ENCODE measurements at regions not wholly inside any gene's neighbourhood (a gene's known extent, or its start where the extent isn't known, plus 50 kb on each side); places are given as distances from the start of the nearest gene placed in this dataset.

GRCh38 chrX:94655180-94655579, 981.2 kb downstream of the FAM133A start (continued):
- TF ChIP-seq AR (CRISPR knock-in tag; IDR thresholded peaks at IDR 0.05): no peak
- no peak for TF ChIP-seq ZBTB21 (CRISPR knock-in tag; IDR thresholded peaks at IDR 0.05; ENCODE audit: borderline replicate concordance)
- TF ChIP-seq ATF3 (CRISPR knock-in tag; conservative IDR thresholded peaks at IDR 0.05): no peak

DNA sequence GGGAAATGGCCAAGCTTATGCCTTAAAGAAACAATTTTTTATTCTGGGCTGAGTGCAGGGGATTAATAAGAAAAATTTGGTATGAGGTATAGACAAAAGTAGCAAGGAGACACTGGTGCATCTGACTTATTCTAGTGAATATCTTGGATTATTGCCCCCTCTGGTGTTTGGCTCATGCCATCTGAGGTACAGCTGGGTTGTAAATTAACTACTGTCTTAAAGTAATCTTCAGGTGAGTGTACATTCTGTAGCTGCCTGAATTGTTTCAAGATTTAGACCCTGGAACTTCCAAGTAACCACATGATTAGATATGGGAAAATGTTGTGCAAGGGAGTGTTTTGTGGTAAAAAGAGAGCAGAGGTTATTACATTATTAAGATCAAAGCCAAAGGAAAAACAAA, 988.7 kb downstream of the FAM133A start:
- no peak for ATAC-seq
- Mint-ChIP-seq H3K4me1 (peaks cover 3% of the 10 kb centered on the region; the same call in 1 of the 2 replicates), H3K27ac (no peak overlapping the region), H3K36me3 (peaks cover 63% of the 10 kb centered on the region), H3K4me3 (no peak overlapping the region), H3K27me3 (ENCODE audit: low read depth) (no peaks in the 10 kb centered on the region), H3K9me3 (peaks cover 23% of the 10 kb centered on the region)
- ChIA-PET POLR2A (interaction anchor here (0.6 kb wide), 1 partner anchor 93 kb away, joined by 4 read pairs; no protein-coding TSS in a partner anchor), CTCF (no interaction called here)
- TF ChIP-seq ZNF671 (CRISPR knock-in tag; IDR thresholded peaks at IDR 0.05) (no peak), IRF2 (CRISPR knock-in tag; IDR thresholded peaks at IDR 0.05; ENCODE audit: borderline replicate concordance, low read depth) (no peak), CBFB (CRISPR knock-in tag; IDR thresholded peaks at IDR 0.05; ENCODE audit: low read depth) (no peak), ESRRA (CRISPR knock-in tag; IDR thresholded peaks at IDR 0.05; ENCODE audit: borderline replicate concordance) (no peak), GTF2I (CRISPR knock-in tag; conservative IDR thresholded peaks at IDR 0.05) (no peak), ZMAT4 (CRISPR knock-in tag; IDR thresholded peaks at IDR 0.05) (no peak), ATF2 (CRISPR knock-in tag; IDR thresholded peaks at IDR 0.05; ENCODE audit: borderline replicate concordance, low read depth) (no peak), RELA (CRISPR knock-in tag; IDR thresholded peaks at IDR 0.05; ENCODE audit: borderline replicate concordance) (no peak), PRRX2 (CRISPR knock-in tag; IDR thresholded peaks at IDR 0.05) (no peak), CTCF (IDR thresholded peaks at IDR 0.05) (no peak), MXD4 (CRISPR knock-in tag; IDR thresholded peaks at IDR 0.05; ENCODE audit: borderline replicate concordance) (no peak), MAX (CRISPR knock-in tag; IDR thresholded peaks at IDR 0.05) (no peak), OVOL2 (CRISPR knock-in tag; IDR thresholded peaks at IDR 0.05; ENCODE audit: borderline replicate concordance) (no peak), SMAD3 (CRISPR knock-in tag; IDR thresholded peaks at IDR 0.05; ENCODE audit: borderline replicate concordance) (no peak)
- TF ChIP-seq, protein P1, sequence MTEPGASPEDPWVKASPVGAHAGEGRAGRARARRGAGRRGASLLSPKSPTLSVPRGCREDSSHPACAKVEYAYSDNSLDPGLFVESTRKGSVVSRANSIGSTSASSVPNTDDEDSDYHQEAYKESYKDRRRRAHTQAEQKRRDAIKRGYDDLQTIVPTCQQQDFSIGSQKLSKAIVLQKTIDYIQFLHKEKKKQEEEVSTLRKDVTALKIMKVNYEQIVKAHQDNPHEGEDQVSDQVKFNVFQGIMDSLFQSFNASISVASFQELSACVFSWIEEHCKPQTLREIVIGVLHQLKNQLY (CRISPR knock-in tag; IDR thresholded peaks at IDR 0.05): no peak
- TF ChIP-seq, protein P2, sequence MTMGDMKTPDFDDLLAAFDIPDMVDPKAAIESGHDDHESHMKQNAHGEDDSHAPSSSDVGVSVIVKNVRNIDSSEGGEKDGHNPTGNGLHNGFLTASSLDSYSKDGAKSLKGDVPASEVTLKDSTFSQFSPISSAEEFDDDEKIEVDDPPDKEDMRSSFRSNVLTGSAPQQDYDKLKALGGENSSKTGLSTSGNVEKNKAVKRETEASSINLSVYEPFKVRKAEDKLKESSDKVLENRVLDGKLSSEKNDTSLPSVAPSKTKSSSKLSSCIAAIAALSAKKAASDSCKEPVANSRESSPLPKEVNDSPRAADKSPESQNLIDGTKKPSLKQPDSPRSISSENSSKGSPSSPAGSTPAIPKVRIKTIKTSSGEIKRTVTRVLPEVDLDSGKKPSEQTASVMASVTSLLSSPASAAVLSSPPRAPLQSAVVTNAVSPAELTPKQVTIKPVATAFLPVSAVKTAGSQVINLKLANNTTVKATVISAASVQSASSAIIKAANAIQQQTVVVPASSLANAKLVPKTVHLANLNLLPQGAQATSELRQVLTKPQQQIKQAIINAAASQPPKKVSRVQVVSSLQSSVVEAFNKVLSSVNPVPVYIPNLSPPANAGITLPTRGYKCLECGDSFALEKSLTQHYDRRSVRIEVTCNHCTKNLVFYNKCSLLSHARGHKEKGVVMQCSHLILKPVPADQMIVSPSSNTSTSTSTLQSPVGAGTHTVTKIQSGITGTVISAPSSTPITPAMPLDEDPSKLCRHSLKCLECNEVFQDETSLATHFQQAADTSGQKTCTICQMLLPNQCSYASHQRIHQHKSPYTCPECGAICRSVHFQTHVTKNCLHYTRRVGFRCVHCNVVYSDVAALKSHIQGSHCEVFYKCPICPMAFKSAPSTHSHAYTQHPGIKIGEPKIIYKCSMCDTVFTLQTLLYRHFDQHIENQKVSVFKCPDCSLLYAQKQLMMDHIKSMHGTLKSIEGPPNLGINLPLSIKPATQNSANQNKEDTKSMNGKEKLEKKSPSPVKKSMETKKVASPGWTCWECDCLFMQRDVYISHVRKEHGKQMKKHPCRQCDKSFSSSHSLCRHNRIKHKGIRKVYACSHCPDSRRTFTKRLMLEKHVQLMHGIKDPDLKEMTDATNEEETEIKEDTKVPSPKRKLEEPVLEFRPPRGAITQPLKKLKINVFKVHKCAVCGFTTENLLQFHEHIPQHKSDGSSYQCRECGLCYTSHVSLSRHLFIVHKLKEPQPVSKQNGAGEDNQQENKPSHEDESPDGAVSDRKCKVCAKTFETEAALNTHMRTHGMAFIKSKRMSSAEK (CRISPR knock-in tag; IDR thresholded peaks at IDR 0.05; ENCODE audit: borderline replicate concordance): no peak
- TF ChIP-seq, protein P3, sequence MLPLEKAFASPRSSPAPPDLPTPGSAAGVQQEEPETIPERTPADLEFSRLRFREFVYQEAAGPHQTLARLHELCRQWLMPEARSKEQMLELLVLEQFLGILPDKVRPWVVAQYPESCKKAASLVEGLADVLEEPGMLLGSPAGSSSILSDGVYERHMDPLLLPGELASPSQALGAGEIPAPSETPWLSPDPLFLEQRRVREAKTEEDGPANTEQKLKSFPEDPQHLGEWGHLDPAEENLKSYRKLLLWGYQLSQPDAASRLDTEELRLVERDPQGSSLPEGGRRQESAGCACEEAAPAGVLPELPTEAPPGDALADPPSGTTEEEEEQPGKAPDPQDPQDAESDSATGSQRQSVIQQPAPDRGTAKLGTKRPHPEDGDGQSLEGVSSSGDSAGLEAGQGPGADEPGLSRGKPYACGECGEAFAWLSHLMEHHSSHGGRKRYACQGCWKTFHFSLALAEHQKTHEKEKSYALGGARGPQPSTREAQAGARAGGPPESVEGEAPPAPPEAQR (CRISPR knock-in tag; IDR thresholded peaks at IDR 0.05): no peak
- TF ChIP-seq, protein P4, sequence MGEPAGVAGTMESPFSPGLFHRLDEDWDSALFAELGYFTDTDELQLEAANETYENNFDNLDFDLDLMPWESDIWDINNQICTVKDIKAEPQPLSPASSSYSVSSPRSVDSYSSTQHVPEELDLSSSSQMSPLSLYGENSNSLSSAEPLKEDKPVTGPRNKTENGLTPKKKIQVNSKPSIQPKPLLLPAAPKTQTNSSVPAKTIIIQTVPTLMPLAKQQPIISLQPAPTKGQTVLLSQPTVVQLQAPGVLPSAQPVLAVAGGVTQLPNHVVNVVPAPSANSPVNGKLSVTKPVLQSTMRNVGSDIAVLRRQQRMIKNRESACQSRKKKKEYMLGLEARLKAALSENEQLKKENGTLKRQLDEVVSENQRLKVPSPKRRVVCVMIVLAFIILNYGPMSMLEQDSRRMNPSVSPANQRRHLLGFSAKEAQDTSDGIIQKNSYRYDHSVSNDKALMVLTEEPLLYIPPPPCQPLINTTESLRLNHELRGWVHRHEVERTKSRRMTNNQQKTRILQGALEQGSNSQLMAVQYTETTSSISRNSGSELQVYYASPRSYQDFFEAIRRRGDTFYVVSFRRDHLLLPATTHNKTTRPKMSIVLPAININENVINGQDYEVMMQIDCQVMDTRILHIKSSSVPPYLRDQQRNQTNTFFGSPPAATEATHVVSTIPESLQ (CRISPR knock-in tag; IDR thresholded peaks at IDR 0.05): no peak
- no peak for DNase-seq (ENCODE audit: low spot score)

All from WTC11 (cell line).